DND-41 (cell line): ENCODE measurements at regions not wholly inside any gene's neighbourhood (a gene's known extent, or its start where the extent isn't known, plus 50 kb on each side); places are given as distances from the start of the nearest gene placed in this dataset.

Experiments used
- ATAC-seq: fragments of 200-7000 bp; cut with Tn5 transposase; 3 replicates; pipeline ENCODE4 v1.9.1; 2021; ENCODE audit warnings: low read depth; ENCODE audit not compliant: insufficient read depth
- DNase-seq: peaks from one replicate; pipeline ENCODE4 v3.0.0-alpha.2; 2020
- H2AFZ ChIP-seq: 2 replicates; pipeline ENCODE4 v1.6.0; 2012; ENCODE audit warnings: low read depth, low read length
- H3K27ac ChIP-seq: 2 replicates; pipeline ENCODE4 v1.5.1; 2012; ENCODE audit warnings: low read length, inconsistent platforms
- H3K27me3 ChIP-seq: fragments of 200-600 bp; sonication (generic); 2 replicates; pipeline ENCODE4 v1.6.0; 2012; ENCODE audit warnings: low read length, mild to moderate bottlenecking, inconsistent platforms; ENCODE audit not compliant: insufficient read depth, poor library complexity
- H3K36me3 ChIP-seq: 2 replicates; pipeline ENCODE4 v1.5.1; 2012; ENCODE audit warnings: low read length, inconsistent platforms; ENCODE audit not compliant: insufficient read depth
- H3K4me1 ChIP-seq: 2 replicates; pipeline ENCODE4 v1.5.1; 2012; ENCODE audit warnings: mild to moderate bottlenecking, low read length; ENCODE audit not compliant: insufficient read depth
- H3K4me2 ChIP-seq: 2 replicates; pipeline ENCODE4 v1.6.0; 2012; ENCODE audit warnings: mild to moderate bottlenecking, moderate library complexity, low read length, inconsistent platforms; ENCODE audit not compliant: insufficient read depth
- H3K4me3 ChIP-seq, 2 experiments: fragments of 200-600 bp in 1 of 2; shearing (Covaris generic) in 1 of 2; 2 replicates each; pipeline ENCODE4 v1.5.1; 2012 to 2016; ENCODE audit warnings: inconsistent platforms in 2 of 2, low read length in 2 of 2, mild to moderate bottlenecking in 2 of 2, low read depth in 1 of 2, moderate library complexity in 1 of 2
- H3K79me2 ChIP-seq: 2 replicates; pipeline ENCODE4 v1.6.0; 2012; ENCODE audit warnings: low read length, inconsistent platforms; ENCODE audit not compliant: insufficient read depth
- H3K9ac ChIP-seq: 2 replicates; pipeline ENCODE4 v1.6.0; 2012; ENCODE audit warnings: low read depth, mild to moderate bottlenecking, inconsistent platforms, low read length, moderate library complexity
- H3K9me3 ChIP-seq: 2 replicates; pipeline ENCODE4 v1.5.1; 2012; ENCODE audit warnings: low read length, moderate library complexity, mild to moderate bottlenecking, inconsistent platforms; ENCODE audit not compliant: insufficient read depth, severe bottlenecking
- H4K20me1 ChIP-seq: 2 replicates; pipeline ENCODE4 v1.6.0; 2012; ENCODE audit warnings: low read length; ENCODE audit not compliant: insufficient read depth
- CTCF ChIP-seq: IDR thresholded peaks from 2 replicates; pipeline ENCODE4 v1.5.1; 2012; ENCODE audit warnings: borderline replicate concordance, low read length, moderate library complexity, mild to moderate bottlenecking; ENCODE audit not compliant: poor library complexity, severe bottlenecking; ENCODE audit errors: extremely low read depth
- EZH2 ChIP-seq: IDR thresholded peaks from 3 replicates; pipeline ENCODE4 v1.6.1; 2012; ENCODE audit warnings: borderline replicate concordance, low read depth, mild to moderate bottlenecking, moderate library complexity, low read length, inconsistent platforms; ENCODE audit not compliant: severe bottlenecking

GRCh38 chr12:42916143-42916542, 326.6 kb upstream of the PRICKLE1 start:
- Histone ChIP-seq H3K4me1 (no peaks in the 10 kb centered on the region), H3K4me2 (no peak overlapping the region), H3K4me3 (no peak overlapping the region), H3K9ac (no peak overlapping the region), H3K27me3 (no peaks in the 10 kb centered on the region), H3K79me2 (no peaks in the 10 kb centered on the region), H3K9me3 (no peaks in the 10 kb centered on the region), H2AFZ (no peak overlapping the region), H3K27ac (no peak overlapping the region), H3K36me3 (no peaks in the 10 kb centered on the region), H4K20me1 (no peaks in the 10 kb centered on the region)
- TF ChIP-seq CTCF (no peak), EZH2 (no peak)
- ATAC-seq (no peak), DNase-seq (no peak)

- ATAC-seq (no peak), DNase-seq (no peak)
- Histone ChIP-seq H3K36me3 (no peaks in the 10 kb centered on the region), H3K4me2 (no peak overlapping the region), H3K27ac (no peak overlapping the region), H3K27me3 (no peaks in the 10 kb centered on the region), H2AFZ (no peak overlapping the region), H3K4me1 (no peaks in the 10 kb centered on the region), H3K4me3 (no peak overlapping the region), H3K9me3 (no peaks in the 10 kb centered on the region), H3K9ac (no peak overlapping the region), H4K20me1 (no peaks in the 10 kb centered on the region), H3K79me2 (no peaks in the 10 kb centered on the region)
- TF ChIP-seq CTCF (no peak), EZH2 (no peak)
Observed at GRCh38 chr12:42915426-42915825, 325.9 kb upstream of the PRICKLE1 start.

- Histone ChIP-seq H3K9ac (no peak overlapping the region), H4K20me1 (no peaks in the 10 kb centered on the region), H3K27ac (no peak overlapping the region), H3K4me3 (no peak overlapping the region), H3K36me3 (no peaks in the 10 kb centered on the region), H3K4me2 (no peak overlapping the region), H2AFZ (no peak overlapping the region), H3K9me3 (no peaks in the 10 kb centered on the region), H3K79me2 (no peaks in the 10 kb centered on the region), H3K27me3 (no peaks in the 10 kb centered on the region), H3K4me1 (no peaks in the 10 kb centered on the region)
- no peak for TF ChIP-seq CTCF
- no peak for TF ChIP-seq EZH2
- ATAC-seq: no peak
- no peak for DNase-seq
Observed at GRCh38 chr12:42912367-42912766, 322.8 kb upstream of the PRICKLE1 start.

GRCh38 chr12:42910656-42911055, 321.1 kb upstream of the PRICKLE1 start:
- Histone ChIP-seq H3K9ac (no peak overlapping the region), H3K27ac (no peak overlapping the region), H2AFZ (no peak overlapping the region), H3K36me3 (no peaks in the 10 kb centered on the region), H3K4me2 (no peak overlapping the region), H3K4me1 (no peaks in the 10 kb centered on the region), H3K27me3 (no peaks in the 10 kb centered on the region), H3K9me3 (peaks cover 2% of the 10 kb centered on the region), H4K20me1 (no peaks in the 10 kb centered on the region), H3K4me3 (no peak overlapping the region), H3K79me2 (no peaks in the 10 kb centered on the region)
- no peak for TF ChIP-seq EZH2
- TF ChIP-seq CTCF: no peak
- ATAC-seq (no peak), DNase-seq (no peak)
